Middle frontal gyrus (tissue), 1 donor: ENCODE measurements at regions not wholly inside any gene's neighbourhood (a gene's known extent, or its start where the extent isn't known, plus 50 kb on each side); places are given as distances from the start of the nearest gene placed in this dataset.

Experiments
- DNase-seq: peaks from one replicate; pipeline ENCODE4 v3.0.0-alpha.2; 2015; ENCODE audit warnings: low spot score; ENCODE audit errors: extremely low spot score

- no peak for DNase-seq
Observed at GRCh38 chr3:23084367-23084766, 118.8 kb upstream of the UBE2E2 start.

GRCh38 chr3:23085261-23085660 lies 117.9 kb upstream of the UBE2E2 start:
- DNase-seq: no peak

- DNase-seq: no peak
Observed at GRCh38 chr3:23086331-23086730, 116.8 kb upstream of the UBE2E2 start.

GRCh38 chr3:23086831-23087230 lies 116.3 kb upstream of the UBE2E2 start:
- no peak for DNase-seq

GRCh38 chr3:23094412-23094811 lies 108.7 kb upstream of the UBE2E2 start:
- no peak for DNase-seq

GRCh38 chr3:23094890-23095462 lies 108.2 kb upstream of the UBE2E2 start:
- DNase-seq: no peak

- DNase-seq: no peak
Observed at GRCh38 chr3:23096041-23096440, 107.1 kb upstream of the UBE2E2 start.

GRCh38 chr3:23099021-23099420 lies 104.1 kb upstream of the UBE2E2 start:
- DNase-seq: no peak

- DNase-seq: no peak
Observed at GRCh38 chr3:23099677-23100076, 103.5 kb upstream of the UBE2E2 start.

- DNase-seq: no peak
Observed at GRCh38 chr3:23100106-23100505, 103.0 kb upstream of the UBE2E2 start.

GRCh38 chr3:23103764-23104163 lies 99.4 kb upstream of the UBE2E2 start:
- no peak for DNase-seq

- no peak for DNase-seq
Observed at GRCh38 chr3:23105048-23105447, 98.1 kb upstream of the UBE2E2 start.

GRCh38 chr3:23106666-23107065 lies 96.5 kb upstream of the UBE2E2 start:
- no peak for DNase-seq

- DNase-seq: no peak
Observed at GRCh38 chr3:23107221-23107620, 95.9 kb upstream of the UBE2E2 start.

- no peak for DNase-seq
Observed at GRCh38 chr3:23108451-23109057, 94.6 kb upstream of the UBE2E2 start.

- DNase-seq: no peak
Observed at GRCh38 chr3:23111286-23111685, 91.8 kb upstream of the UBE2E2 start.

GRCh38 chr3:23111797-23112196 lies 91.3 kb upstream of the UBE2E2 start:
- no peak for DNase-seq

- no peak for DNase-seq
Observed at GRCh38 chr3:23112491-23112890, 90.6 kb upstream of the UBE2E2 start.

GRCh38 chr3:23113455-23114171 lies 89.5 kb upstream of the UBE2E2 start:
- DNase-seq: no peak

GRCh38 chr3:23114432-23114831 lies 88.7 kb upstream of the UBE2E2 start:
- no peak for DNase-seq

- no peak for DNase-seq
Observed at GRCh38 chr3:23115171-23115877, 87.8 kb upstream of the UBE2E2 start.
